GM21717 (cell line): ENCODE measurements at regions not wholly inside any gene's neighbourhood (a gene's known extent, or its start where the extent isn't known, plus 50 kb on each side); places are given as distances from the start of the nearest gene placed in this dataset.

Experiments used
- ATAC-seq: cut with Tn5 transposase; IDR thresholded peaks from one replicate; pipeline ENCODE4 v1.9.1; 2021; ENCODE audit warnings: mild to moderate bottlenecking, moderate library complexity; ENCODE audit not compliant: unreplicated experiment

- ATAC-seq, result peak; percentile 91
These were observed 169.9 kb upstream of the MAF start for GRCh38 chr16:79770244-79771064.

GRCh38 chr16:79769928-79770243 is 169.3 kb upstream of the MAF start:
- ATAC-seq, result no peak

GRCh38 chr16:79769270-79769927 is 168.9 kb upstream of the MAF start:
- no peak for ATAC-seq

- ATAC-seq, result no peak
These were observed 167.9 kb upstream of the MAF start for GRCh38 chr16:79768276-79768970.

GRCh38 chr16:79767421-79768275 is 167.1 kb upstream of the MAF start:
- no peak for ATAC-seq

- no peak for ATAC-seq
These were observed 165.4 kb upstream of the MAF start for GRCh38 chr16:79765901-79766394.

GRCh38 chr16:79765431-79765830 is 164.9 kb upstream of the MAF start:
- ATAC-seq, result no peak

- ATAC-seq, result no peak
These were observed 164.0 kb upstream of the MAF start for GRCh38 chr16:79764415-79765110.

- ATAC-seq, result no peak
These were observed 161.7 kb upstream of the MAF start for GRCh38 chr16:79762217-79762616.

- ATAC-seq, result no peak
These were observed 158.2 kb upstream of the MAF start for GRCh38 chr16:79758615-79759346.

GRCh38 chr16:79757968-79758367 is 157.4 kb upstream of the MAF start:
- no peak for ATAC-seq

GRCh38 chr16:79757163-79757562 is 156.6 kb upstream of the MAF start:
- ATAC-seq, result no peak

- no peak for ATAC-seq
These were observed 156.0 kb upstream of the MAF start for GRCh38 chr16:79756571-79756970.

GRCh38 chr16:79754501-79754900 is 154.0 kb upstream of the MAF start:
- ATAC-seq, result no peak

DNA sequence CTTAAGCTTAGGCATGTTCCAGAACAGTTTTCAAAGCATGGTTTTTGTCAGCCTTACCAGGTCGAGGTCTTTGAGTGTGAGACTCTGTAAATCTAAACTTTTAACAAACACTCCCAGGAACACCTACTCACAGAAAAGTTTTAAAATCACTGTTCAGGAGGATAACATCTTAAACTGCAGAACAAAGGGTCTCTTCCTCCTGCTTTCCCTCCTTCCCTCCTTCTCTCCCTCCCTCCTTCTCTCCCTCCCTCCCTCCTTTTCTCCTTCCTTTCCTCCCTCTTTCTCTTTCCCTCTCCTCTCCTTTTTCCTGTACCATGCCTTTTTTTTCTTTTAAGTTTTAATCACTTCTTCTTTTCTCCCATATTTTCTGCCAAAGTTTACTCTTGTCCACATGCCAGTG is 153.5 kb upstream of the MAF start:
- ATAC-seq, result no peak

GRCh38 chr16:79753286-79753685 is 152.7 kb upstream of the MAF start:
- ATAC-seq, result no peak

DNA sequence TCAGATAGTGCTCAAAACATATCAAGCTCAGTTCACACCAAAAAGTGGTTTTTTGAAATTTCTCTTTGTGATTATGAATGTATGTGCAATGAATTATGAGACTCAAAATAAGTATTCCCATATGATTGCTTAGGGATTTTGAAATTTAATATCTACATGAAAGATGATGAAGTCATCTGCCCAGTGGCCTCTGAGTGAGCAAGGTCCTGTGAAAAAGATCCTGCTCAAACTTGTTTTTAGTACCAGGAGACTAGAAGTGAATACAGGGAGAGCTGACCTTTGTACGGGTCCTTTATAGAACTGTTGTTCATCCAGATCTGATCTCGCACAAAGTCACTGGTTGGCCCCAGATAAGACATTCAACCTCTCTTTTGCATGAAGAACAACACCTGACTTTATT is 151.9 kb upstream of the MAF start:
- no peak for ATAC-seq

GRCh38 chr16:79751471-79752184 is 151.1 kb upstream of the MAF start:
- no peak for ATAC-seq

- ATAC-seq, result no peak
These were observed 149.8 kb upstream of the MAF start for GRCh38 chr16:79750311-79750710.
